Left cardiac atrium (tissue), 4 donors: ENCODE measurements at regions not wholly inside any gene's neighbourhood (a gene's known extent, or its start where the extent isn't known, plus 50 kb on each side); places are given as distances from the start of the nearest gene placed in this dataset.
"Not testable (repeated sequence)": the region's sequence is repeated elsewhere in the genome, so short reads cannot be mapped to it uniquely, and the experiment has no call there.

Experiments used
- ATAC-seq, 2 donors: fragments of 200-7000 bp; cut with Tn5 transposase; one replicate each; pipeline ENCODE4 v1.9.1; 2020; ENCODE audit warnings: mild to moderate bottlenecking in 2 of 2, moderate library complexity in 2 of 2
- DNase-seq: peaks from one replicate; pipeline ENCODE4 v3.0.0-alpha.2; 2020
- intact Hi-C, 2 donors: fragments of 100-400 bp; cut with DNase I; formaldehyde crosslinking; loops; one replicate each; pipeline versions ENCODE4 v1.14.1 to v1.15.1; 2022 to 2023
- donor health status: DM: no; HTN: yes; CAD: no.
- donor health status: DM: no; HTN: yes; CAD: no; lungs with severe emphysema.
- donor health status: DM: yes; HTN: yes; CAD: no.
- donor health status: Dilated cardiomyopathy.

GRCh38 chr2:177008662-177009061, 203.9 kb upstream of the HNRNPA3 start:
- intact Hi-C loops, ATAC-seq, DNase-seq: not testable (repeated sequence)

- intact Hi-C loops, result no loop called here
- no peak for ATAC-seq
Measured at GRCh38 chr2:177010146-177010545, 202.4 kb upstream of the HNRNPA3 start.

GRCh38 chr2:177010861-177011260, 201.7 kb upstream of the HNRNPA3 start:
- DNase-seq (no peak), ATAC-seq (no peak)
- intact Hi-C loops, result no loop called here

More at GRCh38 chr2:177010146-177010545, 202.4 kb upstream of the HNRNPA3 start:
- DNase-seq, result no peak

GRCh38 chr2:177014946-177015345, 197.6 kb upstream of the HNRNPA3 start:
- DNase-seq, result no peak
- intact Hi-C loops, result no loop called here
- no peak for ATAC-seq

- intact Hi-C loops, result no loop called here
- no peak for ATAC-seq
- no peak for DNase-seq
Measured at GRCh38 chr2:177015356-177015923, 197.2 kb upstream of the HNRNPA3 start.

- intact Hi-C loops, result no loop called here
- DNase-seq (no peak), ATAC-seq (no peak)
Measured at GRCh38 chr2:177020524-177021119, 192.0 kb upstream of the HNRNPA3 start.

- intact Hi-C loops, result no loop called here
- ATAC-seq, result no peak
- no peak for DNase-seq
Measured at GRCh38 chr2:177021706-177022343, 190.8 kb upstream of the HNRNPA3 start.

GRCh38 chr2:177024765-177025164, 187.8 kb upstream of the HNRNPA3 start:
- intact Hi-C loops, result no loop called here
- no peak for DNase-seq
- ATAC-seq, result no peak

- intact Hi-C loops, result no loop called here
- no peak for ATAC-seq
- DNase-seq, result no peak
Measured at GRCh38 chr2:177026253-177026652, 186.3 kb upstream of the HNRNPA3 start.

GRCh38 chr2:177026956-177027355, 185.6 kb upstream of the HNRNPA3 start:
- intact Hi-C loops, result no loop called here
- DNase-seq, result no peak
- no peak for ATAC-seq

- ATAC-seq (no peak), DNase-seq (no peak)
- intact Hi-C loops, result no loop called here
Measured at GRCh38 chr2:177028296-177028695, 184.3 kb upstream of the HNRNPA3 start.

- no peak for ATAC-seq
- intact Hi-C loops, result no loop called here
- DNase-seq, result no peak
Measured at GRCh38 chr2:177029075-177029474, 183.5 kb upstream of the HNRNPA3 start.

GRCh38 chr2:177029501-177029900, 183.1 kb upstream of the HNRNPA3 start:
- DNase-seq (no peak), ATAC-seq (no peak)
- intact Hi-C loops, result no loop called here

GRCh38 chr2:177029901-177030300, 182.7 kb upstream of the HNRNPA3 start:
- DNase-seq, result no peak
- intact Hi-C loops, result no loop called here
- ATAC-seq, result no peak

GRCh38 chr2:177030451-177031105, 182.0 kb upstream of the HNRNPA3 start:
- intact Hi-C loops, result no loop called here
- DNase-seq, result no peak
- no peak for ATAC-seq

GRCh38 chr2:177031438-177032180, 181.0 kb upstream of the HNRNPA3 start:
- intact Hi-C loops, result no loop called here
- DNase-seq, result no peak
- ATAC-seq, result no peak

GRCh38 chr2:177036747-177037146, 175.8 kb upstream of the HNRNPA3 start:
- ATAC-seq (no peak), DNase-seq (no peak)
- intact Hi-C loops, result no loop called here

- DNase-seq (no peak), ATAC-seq (no peak)
- intact Hi-C loops, result no loop called here
Measured at GRCh38 chr2:177037569-177037968, 175.0 kb upstream of the HNRNPA3 start.

GRCh38 chr2:177038787-177039484, 173.7 kb upstream of the HNRNPA3 start:
- intact Hi-C loops, result no loop called here
- ATAC-seq (no peak), DNase-seq (no peak)
